Keratinocyte (primary cell): ENCODE measurements at regions not wholly inside any gene's neighbourhood (a gene's known extent, or its start where the extent isn't known, plus 50 kb on each side); places are given as distances from the start of the nearest gene placed in this dataset.
"Not testable (repeated sequence)": the region's sequence is repeated elsewhere in the genome, so short reads cannot be mapped to it uniquely, and the experiment has no call there.

ENCODE experiments used
- EZH2 ChIP-seq: IDR thresholded peaks from one replicate; pipeline ENCODE4 v1.6.1; 2012; ENCODE audit warnings: inconsistent platforms, mild to moderate bottlenecking, low read length, moderate library complexity
- TF ChIP-seq, protein P1 (sequence below), 3 experiments: IDR thresholded peaks in 1 of 3; conservative IDR thresholded peaks in 1 of 3; optimal IDR thresholded peaks in 1 of 3; 2 replicates in 2 of 3; 3 replicates in 1 of 3; pipeline versions ENCODE3 to v1.5.1; 2011; ENCODE audit warnings: low read length in 3 of 3, mild to moderate bottlenecking in 3 of 3, moderate library complexity in 2 of 3, control low read depth in 1 of 3, inconsistent platforms in 1 of 3; ENCODE audit not compliant: insufficient read depth in 2 of 3; ENCODE audit errors: extremely low read depth in 1 of 3

GRCh38 chr2:215220221-215220620, 81.8 kb upstream of the ABCA12 start:
- TF ChIP-seq, protein P1, sequence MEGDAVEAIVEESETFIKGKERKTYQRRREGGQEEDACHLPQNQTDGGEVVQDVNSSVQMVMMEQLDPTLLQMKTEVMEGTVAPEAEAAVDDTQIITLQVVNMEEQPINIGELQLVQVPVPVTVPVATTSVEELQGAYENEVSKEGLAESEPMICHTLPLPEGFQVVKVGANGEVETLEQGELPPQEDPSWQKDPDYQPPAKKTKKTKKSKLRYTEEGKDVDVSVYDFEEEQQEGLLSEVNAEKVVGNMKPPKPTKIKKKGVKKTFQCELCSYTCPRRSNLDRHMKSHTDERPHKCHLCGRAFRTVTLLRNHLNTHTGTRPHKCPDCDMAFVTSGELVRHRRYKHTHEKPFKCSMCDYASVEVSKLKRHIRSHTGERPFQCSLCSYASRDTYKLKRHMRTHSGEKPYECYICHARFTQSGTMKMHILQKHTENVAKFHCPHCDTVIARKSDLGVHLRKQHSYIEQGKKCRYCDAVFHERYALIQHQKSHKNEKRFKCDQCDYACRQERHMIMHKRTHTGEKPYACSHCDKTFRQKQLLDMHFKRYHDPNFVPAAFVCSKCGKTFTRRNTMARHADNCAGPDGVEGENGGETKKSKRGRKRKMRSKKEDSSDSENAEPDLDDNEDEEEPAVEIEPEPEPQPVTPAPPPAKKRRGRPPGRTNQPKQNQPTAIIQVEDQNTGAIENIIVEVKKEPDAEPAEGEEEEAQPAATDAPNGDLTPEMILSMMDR (optimal IDR thresholded peaks at IDR 0.05 in 1 of 3, IDR thresholded peaks at IDR 0.05 in 1 of 3, conservative IDR thresholded peaks at IDR 0.05 in 1 of 3; ENCODE audit: extremely low read depth in 1 of 3, insufficient read depth in 2 of 3, low read length in 3 of 3): not testable (repeated sequence)
- not testable (repeated sequence) for TF ChIP-seq EZH2
